AG10803 (cell line): ENCODE measurements at regions not wholly inside any gene's neighbourhood (a gene's known extent, or its start where the extent isn't known, plus 50 kb on each side); places are given as distances from the start of the nearest gene placed in this dataset.
"Not testable (repeated sequence)": the region's sequence is repeated elsewhere in the genome, so short reads cannot be mapped to it uniquely, and the experiment has no call there.

Source experiments
- DNase-seq: peaks from one replicate; pipeline ENCODE4 v3.0.0; 2010; ENCODE audit warnings: low read depth
- H3K4me3 ChIP-seq: 2 replicates; pipeline ENCODE4 v1.5.1; 2011; ENCODE audit warnings: mild to moderate bottlenecking, low read length, control low read depth
- CTCF ChIP-seq: conservative IDR thresholded peaks from 2 replicates; pipeline ENCODE4 v1.5.1; 2011; ENCODE audit warnings: mild to moderate bottlenecking, low read length, control low read depth, inconsistent platforms

- no peak overlapping the region for H3K4me3 ChIP-seq
- TF ChIP-seq CTCF = no peak
- peak; percentile 66 for DNase-seq
Observed at GRCh38 chr2:215535741-215536140, 99.9 kb upstream of the FN1 start.

GRCh38 chr2:215535125-215535668, 99.3 kb upstream of the FN1 start:
- no peak overlapping the region for H3K4me3 ChIP-seq
- no peak for TF ChIP-seq CTCF
- DNase-seq = peak; percentile 36

- H3K4me3 ChIP-seq, DNase-seq: not testable (repeated sequence)
Observed at GRCh38 chr2:215533716-215534115, 97.8 kb upstream of the FN1 start.

GRCh38 chr2:215532844-215533243, 97.0 kb upstream of the FN1 start:
- no peak for TF ChIP-seq CTCF
- DNase-seq = no peak

GRCh38 chr2:215531284-215531683, 95.4 kb upstream of the FN1 start:
- TF ChIP-seq CTCF = no peak
- peak; percentile 55 for DNase-seq
- H3K4me3 ChIP-seq = no peak overlapping the region

More at GRCh38 chr2:215532844-215533243, 97.0 kb upstream of the FN1 start:
- no peak overlapping the region for H3K4me3 ChIP-seq

GRCh38 chr2:215530191-215530968, 94.5 kb upstream of the FN1 start:
- H3K4me3 ChIP-seq = no peak overlapping the region
- DNase-seq = peak; percentile 9
- no peak for TF ChIP-seq CTCF

GRCh38 chr2:215529271-215529670, 93.4 kb upstream of the FN1 start:
- peak; percentile 82 for DNase-seq
- TF ChIP-seq CTCF = no peak
- no peak overlapping the region for H3K4me3 ChIP-seq
